HFFc6 (cell line): ENCODE measurements at regions not wholly inside any gene's neighbourhood (a gene's known extent, or its start where the extent isn't known, plus 50 kb on each side); places are given as distances from the start of the nearest gene placed in this dataset.
"Not testable (repeated sequence)": the region's sequence is repeated elsewhere in the genome, so short reads cannot be mapped to it uniquely, and the experiment has no call there.

Source experiments
- DNase-seq: peaks from one replicate; pipeline ENCODE4 v3.0.0-alpha.2; 2018
- H3K27ac Mint-ChIP-seq: 2 replicates; pipeline ENCODE4 v1.8.0; 2020; ENCODE audit warnings: mild to moderate bottlenecking, mixed read lengths
- H3K27me3 Mint-ChIP-seq: 2 replicates; pipeline ENCODE4 v1.8.0; 2021; ENCODE audit warnings: mild to moderate bottlenecking, moderate library complexity, mixed read lengths; ENCODE audit not compliant: insufficient read depth
- H3K36me3 Mint-ChIP-seq: 2 replicates; pipeline ENCODE4 v1.8.0; 2021; ENCODE audit warnings: low read depth, mixed read lengths
- H3K4me1 Mint-ChIP-seq: 2 replicates; pipeline ENCODE4 v1.8.0; 2020; ENCODE audit warnings: low read depth, mixed read lengths
- H3K4me3 Mint-ChIP-seq: 2 replicates; pipeline ENCODE4 v1.8.0; 2020; ENCODE audit warnings: mild to moderate bottlenecking, moderate library complexity, mixed read lengths
- H3K9me3 Mint-ChIP-seq: 2 replicates; pipeline ENCODE4 v1.8.0; 2020; ENCODE audit warnings: mild to moderate bottlenecking, mixed read lengths
- TF ChIP-seq, protein P1 (sequence below): fragments of 200-600 bp; sonication (generic); IDR thresholded peaks from 2 replicates; pipeline ENCODE4 v1.5.0; 2021; ENCODE audit warnings: antibody characterized with exemption, mild to moderate bottlenecking

- Mint-ChIP-seq H3K4me1 (peaks cover 13% of the 10 kb centered on the region; the same call in 1 of the 2 replicates), H3K36me3 (no peaks in the 10 kb centered on the region), H3K4me3 (no peak overlapping the region), H3K9me3 (peaks cover 24% of the 10 kb centered on the region), H3K27ac (no peak overlapping the region), H3K27me3 (no peaks in the 10 kb centered on the region)
- no peak for DNase-seq
- TF ChIP-seq, protein P1, sequence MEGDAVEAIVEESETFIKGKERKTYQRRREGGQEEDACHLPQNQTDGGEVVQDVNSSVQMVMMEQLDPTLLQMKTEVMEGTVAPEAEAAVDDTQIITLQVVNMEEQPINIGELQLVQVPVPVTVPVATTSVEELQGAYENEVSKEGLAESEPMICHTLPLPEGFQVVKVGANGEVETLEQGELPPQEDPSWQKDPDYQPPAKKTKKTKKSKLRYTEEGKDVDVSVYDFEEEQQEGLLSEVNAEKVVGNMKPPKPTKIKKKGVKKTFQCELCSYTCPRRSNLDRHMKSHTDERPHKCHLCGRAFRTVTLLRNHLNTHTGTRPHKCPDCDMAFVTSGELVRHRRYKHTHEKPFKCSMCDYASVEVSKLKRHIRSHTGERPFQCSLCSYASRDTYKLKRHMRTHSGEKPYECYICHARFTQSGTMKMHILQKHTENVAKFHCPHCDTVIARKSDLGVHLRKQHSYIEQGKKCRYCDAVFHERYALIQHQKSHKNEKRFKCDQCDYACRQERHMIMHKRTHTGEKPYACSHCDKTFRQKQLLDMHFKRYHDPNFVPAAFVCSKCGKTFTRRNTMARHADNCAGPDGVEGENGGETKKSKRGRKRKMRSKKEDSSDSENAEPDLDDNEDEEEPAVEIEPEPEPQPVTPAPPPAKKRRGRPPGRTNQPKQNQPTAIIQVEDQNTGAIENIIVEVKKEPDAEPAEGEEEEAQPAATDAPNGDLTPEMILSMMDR = no peak
Measured at GRCh38 chr10:105585171-105585570, 944.1 kb downstream of the SORCS3 start.

GRCh38 chr10:105579112-105579511 is 938.0 kb downstream of the SORCS3 start:
- TF ChIP-seq, protein P1 = no peak

DNA sequence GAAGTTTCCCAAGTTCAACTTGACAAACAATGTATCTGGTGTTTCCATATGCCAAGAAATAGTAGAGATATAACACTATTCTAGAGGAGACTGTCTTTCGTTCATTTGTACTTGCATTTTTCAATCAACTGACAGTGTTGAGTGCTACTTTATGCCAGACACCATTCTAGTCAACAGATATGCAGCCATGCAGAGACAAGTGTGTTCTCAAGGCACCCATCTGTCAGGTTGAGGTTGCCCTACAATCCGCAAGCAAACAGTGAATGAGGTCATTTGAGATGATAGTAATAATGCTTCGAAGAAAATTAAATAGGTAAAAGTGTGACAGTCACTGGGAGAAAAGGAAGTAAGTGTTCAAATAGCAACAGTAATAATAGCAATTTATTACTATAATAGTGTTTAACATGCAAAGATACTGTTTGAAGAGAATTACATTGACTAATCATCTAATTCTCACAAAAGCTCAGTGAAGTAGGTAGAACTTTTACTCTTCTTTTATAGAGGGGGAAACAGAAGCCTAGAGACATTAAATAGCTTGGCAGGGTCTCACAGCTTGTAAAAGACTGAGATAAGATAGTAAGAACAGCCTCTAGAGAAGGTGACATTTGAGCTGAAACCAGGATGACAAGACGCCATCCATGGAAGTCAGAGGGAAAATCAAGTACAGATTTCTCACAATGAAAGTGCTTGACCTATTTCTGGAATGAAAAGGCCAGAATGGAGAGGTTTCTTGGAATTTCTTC is 936.9 kb downstream of the SORCS3 start:
- peaks cover 8% of the 10 kb centered on the region for H3K36me3 Mint-ChIP-seq
- no peak overlapping the region for H3K4me3 Mint-ChIP-seq
- TF ChIP-seq, protein P1 = no peak
- H3K9me3 Mint-ChIP-seq = peaks cover 49% of the 10 kb centered on the region
- no peak overlapping the region for H3K27ac Mint-ChIP-seq
- H3K4me1 Mint-ChIP-seq = no peaks in the 10 kb centered on the region
- H3K27me3 Mint-ChIP-seq = no peaks in the 10 kb centered on the region; the same call in 1 of the 2 replicates
- DNase-seq = no peak

More at GRCh38 chr10:105579112-105579511, 938.0 kb downstream of the SORCS3 start:
- Mint-ChIP-seq H3K9me3 (peaks cover 39% of the 10 kb centered on the region), H3K4me3 (no peak overlapping the region), H3K27me3 (no peaks in the 10 kb centered on the region; the same call in 1 of the 2 replicates), H3K4me1 (no peaks in the 10 kb centered on the region), H3K36me3 (peaks cover 8% of the 10 kb centered on the region), H3K27ac (no peak overlapping the region)
- no peak for DNase-seq

DNA sequence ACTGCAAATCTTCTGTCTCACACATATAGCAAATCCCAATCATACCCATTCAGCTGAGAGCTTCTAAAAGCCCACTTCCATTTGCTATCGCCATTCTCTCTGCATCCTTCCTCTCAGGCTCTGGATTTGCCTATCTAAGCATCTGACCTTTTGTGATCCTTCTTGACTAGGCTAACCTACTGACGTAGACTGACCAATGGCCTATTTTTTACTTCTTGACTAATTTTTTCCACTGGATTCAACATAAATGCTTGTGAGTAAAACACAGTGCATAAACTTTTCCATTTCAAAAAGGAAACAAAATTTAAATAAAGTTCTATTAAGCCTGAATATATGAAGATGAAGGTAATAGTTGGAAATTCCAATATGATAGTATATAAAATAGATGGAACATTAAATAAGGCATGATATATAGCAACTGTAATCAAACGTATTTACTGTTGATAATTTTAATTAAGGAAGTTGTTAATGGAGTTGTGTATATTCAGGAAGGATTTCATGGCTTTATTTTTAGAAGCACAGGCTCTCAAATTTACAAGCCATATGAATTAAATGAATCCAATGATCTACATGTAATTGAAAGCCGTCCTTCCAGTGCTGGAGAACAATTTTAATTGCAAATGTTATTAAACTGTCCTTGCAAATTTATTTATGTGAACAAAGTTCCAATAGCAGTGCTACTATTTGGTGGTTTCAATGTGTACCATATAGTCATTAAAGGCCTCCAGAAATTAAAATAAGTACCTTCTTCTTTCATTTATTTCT is 918.4 kb downstream of the SORCS3 start:
- Mint-ChIP-seq H3K4me1 (no peaks in the 10 kb centered on the region), H3K36me3 (peaks cover 3% of the 10 kb centered on the region; the same call in 1 of the 2 replicates), H3K27me3 (no peaks in the 10 kb centered on the region), H3K4me3 (no peak overlapping the region), H3K9me3 (peaks cover 23% of the 10 kb centered on the region), H3K27ac (no peak overlapping the region)
- DNase-seq = no peak
- TF ChIP-seq, protein P1 = no peak

DNA sequence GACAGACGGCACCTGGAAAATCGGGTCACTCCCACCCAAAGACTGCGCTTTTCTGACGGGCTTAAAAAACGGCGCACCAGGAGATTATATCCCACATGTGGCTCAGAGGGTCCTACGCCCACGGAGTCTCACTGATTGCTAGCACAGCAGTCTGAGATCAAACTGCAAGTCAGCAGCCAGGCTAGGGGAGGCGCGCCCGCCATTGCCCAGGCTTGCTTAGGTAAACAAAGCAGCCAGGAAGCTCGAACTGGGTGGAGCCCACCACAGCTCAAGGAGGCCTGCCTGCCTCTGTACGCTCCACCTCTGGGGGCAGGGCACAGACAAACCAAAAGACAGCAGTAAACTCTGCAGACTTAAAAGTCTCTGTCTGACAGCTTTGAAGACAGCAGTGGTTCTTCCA is 909.4 kb downstream of the SORCS3 start:
- H3K27ac Mint-ChIP-seq, DNase-seq, H3K27me3 Mint-ChIP-seq, H3K36me3 Mint-ChIP-seq, H3K4me3 Mint-ChIP-seq, H3K4me1 Mint-ChIP-seq: not testable (repeated sequence)
- H3K9me3 Mint-ChIP-seq = peaks cover 33% of the 10 kb centered on the region

DNA sequence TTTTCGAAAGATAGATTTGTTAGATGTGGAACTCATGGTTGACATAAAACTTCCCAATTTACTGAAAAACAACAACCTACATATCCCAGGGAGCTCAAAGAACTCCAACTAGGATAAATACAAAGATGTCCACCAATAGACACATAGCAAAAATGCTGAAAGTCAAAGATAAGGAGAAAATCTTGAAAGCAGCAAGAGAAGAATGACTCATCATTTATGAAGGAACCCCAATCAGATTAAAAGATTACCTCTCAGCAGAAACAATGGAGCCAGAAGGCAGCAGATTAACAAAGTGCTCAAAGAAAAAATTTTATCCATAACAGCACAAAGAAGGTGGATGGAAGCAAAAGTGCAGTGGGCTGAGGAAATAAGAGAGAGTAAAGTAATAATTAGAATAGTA is 908.6 kb downstream of the SORCS3 start:
- H3K9me3 Mint-ChIP-seq = peaks cover 40% of the 10 kb centered on the region
- no peak for DNase-seq
- no peak overlapping the region for H3K27ac Mint-ChIP-seq
- H3K27me3 Mint-ChIP-seq = no peaks in the 10 kb centered on the region
- TF ChIP-seq, protein P1 = no peak
- no peaks in the 10 kb centered on the region for H3K36me3 Mint-ChIP-seq
- H3K4me1 Mint-ChIP-seq = no peaks in the 10 kb centered on the region
- H3K4me3 Mint-ChIP-seq = no peak overlapping the region
